ENCODE measurements at regions not wholly inside any gene's neighbourhood (a gene's known extent, or its start where the extent isn't known, plus 50 kb on each side); places are given as distances from the start of the nearest gene placed in this dataset.

DNA sequence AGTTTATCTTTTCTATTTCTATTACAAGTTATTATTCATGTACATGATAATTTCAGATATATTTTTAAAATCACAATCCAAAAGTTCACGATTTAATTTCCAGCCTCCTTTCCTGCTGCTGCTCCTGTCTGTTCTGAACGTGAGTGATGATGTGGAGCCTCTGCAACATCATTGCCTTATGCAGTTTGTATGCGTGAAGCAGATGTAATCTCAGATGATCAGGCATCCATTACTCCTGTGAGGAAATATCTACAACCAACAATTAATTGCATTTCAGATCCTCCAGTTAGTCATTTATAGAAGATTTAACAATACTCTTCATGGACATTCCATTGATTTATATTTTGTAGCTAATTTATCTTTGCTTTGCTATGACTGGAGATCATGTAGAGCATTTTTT is 668.7 kb upstream of the EPHA5 start:
- TF ChIP-seq SUZ12 (IDR thresholded peaks at IDR 0.05) (no peak), LEF1 (IDR thresholded peaks at IDR 0.05; ENCODE audit: borderline replicate concordance) (no peak), FOXM1 (IDR thresholded peaks at IDR 0.05; ENCODE audit: borderline replicate concordance) (no peak), ARNT (IDR thresholded peaks at IDR 0.05) (no peak), ELF4 (IDR thresholded peaks at IDR 0.05) (no peak), FOXA1 (IDR thresholded peaks at IDR 0.05) (no peak), FOXK2 (IDR thresholded peaks at IDR 0.05) (no peak)
